ENCODE measurements at regions not wholly inside any gene's neighbourhood (a gene's known extent, or its start where the extent isn't known, plus 50 kb on each side); places are given as distances from the start of the nearest gene placed in this dataset.
A peak's percentile ranks its signal among the peaks of the same experiment; 100 is the strongest.

DNA sequence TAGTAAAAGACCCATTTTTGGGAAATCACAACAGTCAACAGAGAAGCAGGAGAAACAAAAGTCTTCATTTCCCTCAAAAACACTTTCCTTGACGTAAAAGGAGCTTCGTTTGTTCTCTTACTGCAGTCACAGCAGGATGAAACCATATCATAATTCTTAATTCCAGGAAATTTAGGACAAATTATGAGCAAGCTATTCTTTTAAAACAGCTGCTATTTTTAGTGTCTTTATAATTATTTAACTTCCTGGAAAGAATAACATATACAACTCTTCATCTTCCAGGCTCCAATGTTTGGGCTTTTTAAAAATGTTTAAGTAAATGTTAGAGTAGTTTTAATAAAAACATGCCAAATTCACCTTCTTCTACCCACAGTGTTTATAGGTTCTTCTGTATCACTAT is 563.5 kb downstream of the LTN1 start:
- H3K4me3 ChIP-seq (replicated peaks; ENCODE audit: low read depth, low read length) = no peak overlapping the region
- no peak for DNase-seq (ENCODE audit: low read depth)
- TF ChIP-seq, protein P1, sequence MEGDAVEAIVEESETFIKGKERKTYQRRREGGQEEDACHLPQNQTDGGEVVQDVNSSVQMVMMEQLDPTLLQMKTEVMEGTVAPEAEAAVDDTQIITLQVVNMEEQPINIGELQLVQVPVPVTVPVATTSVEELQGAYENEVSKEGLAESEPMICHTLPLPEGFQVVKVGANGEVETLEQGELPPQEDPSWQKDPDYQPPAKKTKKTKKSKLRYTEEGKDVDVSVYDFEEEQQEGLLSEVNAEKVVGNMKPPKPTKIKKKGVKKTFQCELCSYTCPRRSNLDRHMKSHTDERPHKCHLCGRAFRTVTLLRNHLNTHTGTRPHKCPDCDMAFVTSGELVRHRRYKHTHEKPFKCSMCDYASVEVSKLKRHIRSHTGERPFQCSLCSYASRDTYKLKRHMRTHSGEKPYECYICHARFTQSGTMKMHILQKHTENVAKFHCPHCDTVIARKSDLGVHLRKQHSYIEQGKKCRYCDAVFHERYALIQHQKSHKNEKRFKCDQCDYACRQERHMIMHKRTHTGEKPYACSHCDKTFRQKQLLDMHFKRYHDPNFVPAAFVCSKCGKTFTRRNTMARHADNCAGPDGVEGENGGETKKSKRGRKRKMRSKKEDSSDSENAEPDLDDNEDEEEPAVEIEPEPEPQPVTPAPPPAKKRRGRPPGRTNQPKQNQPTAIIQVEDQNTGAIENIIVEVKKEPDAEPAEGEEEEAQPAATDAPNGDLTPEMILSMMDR (IDR thresholded peaks at IDR 0.05; ENCODE audit: low read length, missing control alignments) = no peak

DNA sequence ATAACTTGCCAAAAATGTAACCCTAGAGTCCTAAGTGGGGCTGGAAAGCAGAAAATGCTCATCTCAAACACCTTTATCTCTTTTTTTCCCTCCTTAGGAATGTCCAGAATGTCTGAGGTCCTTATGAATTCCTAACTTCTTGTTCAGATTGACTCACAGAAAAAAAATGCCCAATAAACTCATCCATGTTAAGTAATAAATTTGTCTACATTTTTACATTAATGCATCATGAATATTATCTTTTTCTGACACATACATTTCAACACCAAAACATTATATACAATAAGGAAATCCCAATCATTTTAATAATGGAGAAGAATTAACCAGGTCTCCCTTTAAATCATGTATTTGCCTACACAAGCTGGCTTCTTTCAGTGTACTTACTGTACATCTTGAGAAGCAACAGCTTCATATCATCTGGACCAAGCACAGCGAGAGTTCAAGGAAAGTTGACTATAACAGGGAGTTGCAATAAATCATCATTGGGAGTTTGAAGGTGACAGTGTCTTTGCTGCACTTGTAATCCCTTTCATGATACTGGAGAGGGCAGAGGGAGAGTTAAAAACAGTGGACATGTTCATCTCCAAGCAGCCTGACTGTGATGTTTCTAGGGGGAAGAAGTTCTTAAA is 565.2 kb downstream of the LTN1 start:
- TF ChIP-seq, protein P1 (IDR thresholded peaks at IDR 0.05; ENCODE audit: low read length, missing control alignments) = no peak
- H3K4me3 ChIP-seq (replicated peaks; ENCODE audit: low read depth, low read length) = no peak overlapping the region
- DNase-seq (ENCODE audit: low read depth) = peak; percentile 57

DNA sequence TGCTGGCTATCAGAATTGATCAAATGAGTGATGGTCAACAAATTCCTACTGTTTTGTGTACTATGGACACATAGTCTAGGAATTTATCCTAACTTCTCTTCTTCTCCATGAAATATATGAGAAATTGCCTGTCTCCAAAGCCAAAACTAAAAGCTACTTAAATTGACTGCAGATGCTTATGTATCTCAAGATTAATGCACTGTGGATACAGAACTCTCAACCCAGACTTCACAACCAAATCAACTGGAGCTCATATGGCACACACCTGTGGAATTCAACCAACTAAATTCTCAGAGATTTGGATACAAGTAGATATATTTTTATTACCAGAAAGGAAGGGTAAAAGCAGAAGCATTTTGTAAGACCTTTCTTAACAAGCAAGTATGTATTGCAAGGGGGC is 566.1 kb downstream of the LTN1 start:
- H3K4me3 ChIP-seq (replicated peaks; ENCODE audit: low read depth, low read length) = no peak overlapping the region
- TF ChIP-seq, protein P1 (IDR thresholded peaks at IDR 0.05; ENCODE audit: low read length, missing control alignments) = no peak
- no peak for DNase-seq (ENCODE audit: low read depth)

DNA sequence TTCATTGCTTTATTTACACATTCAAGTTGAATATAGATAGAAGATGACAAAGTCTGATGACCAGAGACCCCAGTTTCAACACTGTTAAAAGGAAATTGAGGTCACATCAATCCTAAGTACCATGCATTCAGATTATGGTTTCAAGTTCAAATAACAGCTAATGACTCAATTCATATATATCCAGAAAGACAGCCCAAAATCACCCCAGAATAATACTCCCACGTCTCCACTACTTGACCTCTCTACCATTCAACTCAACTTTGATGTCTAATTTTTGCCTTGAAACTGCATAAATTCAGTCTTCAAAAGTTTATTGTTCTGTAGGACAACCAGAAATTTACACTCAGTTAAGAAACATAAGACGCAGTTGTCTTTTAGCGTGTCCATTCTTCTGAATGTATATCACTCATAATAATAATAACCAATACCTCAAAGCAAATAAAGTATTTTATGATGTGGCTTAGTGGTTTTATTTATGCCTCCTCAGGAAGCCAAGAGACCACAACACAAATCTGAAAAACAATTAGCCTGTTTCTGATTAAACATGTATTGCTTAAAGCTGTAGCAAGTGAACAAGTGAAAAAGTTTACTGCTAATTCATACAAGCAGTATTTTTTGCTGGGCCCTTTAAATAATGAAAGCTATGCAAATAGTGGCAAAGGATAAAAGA is 569.0 kb downstream of the LTN1 start:
- no peak for DNase-seq (ENCODE audit: low read depth)
- no peak overlapping the region for H3K4me3 ChIP-seq (replicated peaks; ENCODE audit: low read depth, low read length)
- TF ChIP-seq, protein P1 (IDR thresholded peaks at IDR 0.05; ENCODE audit: low read length, missing control alignments) = no peak

DNA sequence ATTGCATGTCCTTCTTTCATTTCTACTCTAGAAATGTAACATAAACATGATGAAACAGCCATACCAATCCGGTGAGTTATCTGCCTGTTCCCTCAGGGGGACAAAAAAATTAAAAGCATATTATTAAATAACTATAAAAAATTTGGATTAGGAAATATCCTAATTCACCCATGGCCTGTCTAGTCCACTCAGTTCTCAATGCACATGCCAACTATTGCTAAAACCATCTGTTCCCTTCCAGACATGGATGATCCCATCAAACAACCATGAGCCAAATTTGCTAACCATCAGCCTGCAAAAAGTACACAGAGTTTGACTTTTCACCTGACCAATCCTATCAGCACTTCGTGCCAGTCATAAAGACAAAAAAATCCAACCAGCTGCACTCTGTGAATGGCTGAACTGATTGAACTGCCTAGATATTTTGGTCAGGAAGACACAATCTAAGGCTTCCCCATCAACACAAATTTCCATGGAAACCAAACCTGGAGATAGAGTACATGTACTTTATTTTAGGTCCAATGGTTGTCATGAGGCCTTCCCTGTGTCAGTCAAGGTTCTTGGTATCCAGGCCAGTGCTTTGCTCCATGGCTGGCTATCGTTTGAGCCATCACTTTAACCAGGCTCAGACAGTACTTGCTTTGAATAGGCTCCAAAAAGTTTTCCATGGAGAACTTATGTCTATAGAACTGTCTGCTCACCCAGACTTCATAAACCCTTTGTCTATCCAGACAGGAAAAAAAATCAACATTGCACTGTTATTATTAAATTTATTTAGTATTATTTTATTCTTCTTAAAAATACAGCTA is 570.8 kb downstream of the LTN1 start:
- H3K4me3 ChIP-seq (replicated peaks; ENCODE audit: low read depth, low read length) = no peak overlapping the region
- TF ChIP-seq, protein P1 (IDR thresholded peaks at IDR 0.05; ENCODE audit: low read length, missing control alignments) = no peak
- peak; percentile 75 for DNase-seq (ENCODE audit: low read depth)

DNA sequence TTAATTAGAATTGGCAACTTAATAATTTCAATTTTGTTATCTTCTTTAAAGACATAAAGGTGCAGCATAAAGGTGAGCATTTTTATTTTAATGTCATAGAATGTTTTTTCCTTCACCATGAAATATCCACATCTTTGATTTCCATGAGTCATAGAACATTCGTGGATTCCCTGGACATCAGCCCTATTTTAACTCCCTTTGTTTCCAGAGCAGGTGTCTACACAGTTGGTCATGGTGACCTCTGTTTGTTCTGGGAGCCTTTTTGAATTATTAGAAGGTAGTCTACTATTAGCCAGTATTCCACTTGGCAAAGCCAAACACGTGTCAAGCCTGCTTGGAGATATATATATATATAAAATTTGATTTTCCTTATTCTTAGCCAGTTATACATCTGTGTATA is 572.9 kb downstream of the LTN1 start:
- H3K4me3 ChIP-seq (replicated peaks; ENCODE audit: low read depth, low read length) = no peak overlapping the region
- TF ChIP-seq, protein P1 (IDR thresholded peaks at IDR 0.05; ENCODE audit: low read length, missing control alignments) = no peak
- DNase-seq (ENCODE audit: low read depth) = no peak
